DND-41 (cell line): ENCODE measurements at regions not wholly inside any gene's neighbourhood (a gene's known extent, or its start where the extent isn't known, plus 50 kb on each side); places are given as distances from the start of the nearest gene placed in this dataset.

ENCODE experiments used
- CTCF ChIP-seq: IDR thresholded peaks from 2 replicates; pipeline ENCODE4 v1.5.1; 2012; ENCODE audit warnings: borderline replicate concordance, low read length, moderate library complexity, mild to moderate bottlenecking; ENCODE audit not compliant: poor library complexity, severe bottlenecking; ENCODE audit errors: extremely low read depth
- EZH2 ChIP-seq: IDR thresholded peaks from 3 replicates; pipeline ENCODE4 v1.6.1; 2012; ENCODE audit warnings: borderline replicate concordance, low read depth, mild to moderate bottlenecking, moderate library complexity, low read length, inconsistent platforms; ENCODE audit not compliant: severe bottlenecking

DNA sequence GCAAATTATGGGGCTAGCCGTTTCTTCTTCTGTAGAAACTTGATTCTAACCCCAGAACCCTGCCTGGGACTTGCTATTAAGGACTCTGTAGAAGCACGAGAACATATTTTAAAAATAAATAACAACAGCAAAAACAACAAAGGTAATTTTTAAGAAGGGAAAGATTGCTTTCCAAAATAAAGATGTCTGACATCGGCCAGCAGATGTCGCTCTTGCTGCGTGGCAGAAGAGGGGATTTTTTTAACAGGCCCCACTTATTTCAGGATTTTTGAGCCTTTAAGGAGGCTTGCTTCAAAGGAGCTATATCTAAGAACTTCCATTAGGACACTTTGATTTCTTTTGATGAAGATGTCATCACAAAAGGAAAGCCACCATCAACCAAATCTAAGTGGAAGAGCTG, 62.8 kb upstream of the EGFL6 start:
- TF ChIP-seq CTCF (peak; percentile 68), EZH2 (no peak)
